LNCAP (cell line): ENCODE measurements at regions not wholly inside any gene's neighbourhood (a gene's known extent, or its start where the extent isn't known, plus 50 kb on each side); places are given as distances from the start of the nearest gene placed in this dataset.

Experiments used
- CTCF ChIP-seq: fragments of 450-650 bp; IDR thresholded peaks from 2 replicates; pipeline ENCODE4 v1.5.1; 2017; ENCODE audit warnings: mild to moderate bottlenecking

DNA sequence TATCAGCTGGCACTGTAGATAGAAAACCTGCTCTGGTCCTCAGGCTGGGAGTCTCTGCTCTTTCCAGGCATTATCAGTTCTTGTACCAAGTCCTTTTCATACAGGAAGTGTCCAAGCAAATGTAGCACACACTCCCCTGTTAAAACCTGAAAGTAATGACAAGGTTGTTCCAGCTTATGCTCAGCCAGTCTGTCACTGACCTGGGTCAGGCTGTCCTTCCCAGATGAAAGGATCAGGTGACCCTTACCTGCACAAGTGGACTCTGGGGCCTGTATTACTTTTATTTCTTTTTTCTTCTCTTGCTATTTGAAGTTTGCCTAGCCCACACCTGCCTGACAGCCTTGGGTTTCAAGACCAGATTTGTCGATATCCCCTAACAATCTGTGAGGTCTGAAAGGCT lies 156.3 kb upstream of the SESN3 start:
- TF ChIP-seq CTCF = no peak

DNA sequence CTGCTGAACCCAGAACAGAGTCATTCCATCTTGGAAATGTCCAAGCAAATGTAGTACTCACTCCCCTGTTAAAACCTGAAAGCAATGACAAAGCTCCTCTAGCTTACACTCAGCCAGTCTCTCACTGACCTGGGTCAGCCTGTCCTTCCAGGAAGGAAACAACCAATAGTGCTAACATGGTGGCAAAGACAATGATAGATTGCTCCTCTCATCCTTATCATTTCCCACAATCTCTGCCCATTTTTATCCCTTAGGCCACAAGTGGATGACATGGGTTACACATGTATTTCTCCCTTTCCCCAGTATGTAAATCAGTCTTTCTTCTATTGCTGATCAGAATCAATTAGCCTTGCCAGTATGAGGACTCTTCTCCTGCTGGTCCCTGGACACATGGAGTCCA lies 154.6 kb upstream of the SESN3 start:
- no peak for TF ChIP-seq CTCF

- no peak for TF ChIP-seq CTCF
These were observed 148.5 kb upstream of the SESN3 start for GRCh38 chr11:95379479-95379878.

DNA sequence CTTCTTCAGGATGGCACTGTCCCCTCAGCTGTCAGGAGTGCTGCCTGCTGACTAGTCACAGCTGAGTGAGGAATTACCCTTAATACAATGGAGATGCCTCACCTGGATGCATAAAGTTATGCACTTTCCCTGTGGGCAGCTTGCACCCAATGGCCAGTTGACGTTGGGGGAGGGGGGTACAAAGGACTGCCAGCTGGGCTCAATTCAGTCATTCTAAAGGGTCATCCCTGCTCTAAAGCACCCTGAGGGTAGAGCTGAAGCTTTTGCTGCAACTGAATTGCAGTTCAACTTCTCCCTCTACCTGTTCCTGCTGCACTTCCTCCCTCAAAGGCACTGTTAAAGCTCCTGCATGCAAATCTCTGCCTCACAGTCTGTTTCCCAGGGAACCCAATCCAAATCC lies 147.8 kb upstream of the SESN3 start:
- no peak for TF ChIP-seq CTCF

GRCh38 chr11:95378111-95378510 lies 147.1 kb upstream of the SESN3 start:
- TF ChIP-seq CTCF = no peak

- TF ChIP-seq CTCF = no peak
These were observed 144.9 kb upstream of the SESN3 start for GRCh38 chr11:95375886-95376285.

GRCh38 chr11:95375451-95375850 lies 144.4 kb upstream of the SESN3 start:
- no peak for TF ChIP-seq CTCF

- no peak for TF ChIP-seq CTCF
These were observed 143.1 kb upstream of the SESN3 start for GRCh38 chr11:95374105-95374504.
